ENCODE measurements at regions not wholly inside any gene's neighbourhood (a gene's known extent, or its start where the extent isn't known, plus 50 kb on each side); places are given as distances from the start of the nearest gene placed in this dataset.

DNA sequence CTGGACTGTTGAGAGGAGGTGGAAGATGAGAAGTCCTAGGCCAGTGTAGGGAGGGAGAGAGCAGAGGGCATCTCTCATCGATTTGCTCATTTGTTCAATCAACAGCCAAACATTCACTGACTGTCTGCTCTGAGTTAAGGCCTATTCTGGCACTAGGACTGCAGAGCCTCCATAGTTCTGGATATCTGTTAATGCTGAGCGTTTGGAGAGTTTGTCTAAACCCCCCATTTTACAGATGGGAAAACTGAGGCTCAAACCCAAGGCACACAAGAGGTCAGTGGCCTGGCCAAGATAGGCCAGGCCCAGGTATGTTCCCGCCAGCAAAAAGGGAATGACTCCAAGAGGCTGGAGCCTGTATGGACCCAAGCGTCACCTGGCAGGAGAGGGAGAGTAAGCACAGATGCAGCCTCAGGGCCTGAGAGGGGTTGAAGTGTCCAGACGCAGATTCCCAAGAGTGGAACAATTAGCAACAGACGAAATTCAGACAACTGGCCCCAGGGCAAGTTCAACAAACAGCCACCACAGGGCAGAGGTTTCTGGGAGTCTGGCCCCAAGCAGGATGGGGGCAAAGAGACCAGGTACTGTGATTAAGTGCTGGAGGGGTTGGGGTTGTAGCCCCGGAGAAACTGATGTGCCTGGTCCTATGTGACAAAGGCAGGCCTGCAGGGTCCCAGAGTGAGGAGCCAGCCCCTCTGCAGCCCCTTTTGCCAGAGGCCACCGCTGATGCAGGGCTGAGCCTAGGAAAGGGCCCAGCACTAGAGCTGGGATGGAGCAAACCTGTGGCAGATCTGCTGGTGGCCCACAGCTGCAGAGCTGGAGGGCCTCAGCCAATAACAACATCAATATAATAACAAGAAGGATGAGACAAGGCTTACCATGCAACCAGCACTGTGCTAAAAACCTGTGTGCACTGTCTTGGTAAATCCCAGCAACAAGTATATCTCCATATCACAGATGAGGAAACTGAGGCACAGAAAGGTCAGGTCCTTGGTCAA lies 245.1 kb upstream of the TLE3 start:
- H3K4me3 ChIP-seq (ENCODE audit: low read length): no peak overlapping the region
- TF ChIP-seq, protein P1, sequence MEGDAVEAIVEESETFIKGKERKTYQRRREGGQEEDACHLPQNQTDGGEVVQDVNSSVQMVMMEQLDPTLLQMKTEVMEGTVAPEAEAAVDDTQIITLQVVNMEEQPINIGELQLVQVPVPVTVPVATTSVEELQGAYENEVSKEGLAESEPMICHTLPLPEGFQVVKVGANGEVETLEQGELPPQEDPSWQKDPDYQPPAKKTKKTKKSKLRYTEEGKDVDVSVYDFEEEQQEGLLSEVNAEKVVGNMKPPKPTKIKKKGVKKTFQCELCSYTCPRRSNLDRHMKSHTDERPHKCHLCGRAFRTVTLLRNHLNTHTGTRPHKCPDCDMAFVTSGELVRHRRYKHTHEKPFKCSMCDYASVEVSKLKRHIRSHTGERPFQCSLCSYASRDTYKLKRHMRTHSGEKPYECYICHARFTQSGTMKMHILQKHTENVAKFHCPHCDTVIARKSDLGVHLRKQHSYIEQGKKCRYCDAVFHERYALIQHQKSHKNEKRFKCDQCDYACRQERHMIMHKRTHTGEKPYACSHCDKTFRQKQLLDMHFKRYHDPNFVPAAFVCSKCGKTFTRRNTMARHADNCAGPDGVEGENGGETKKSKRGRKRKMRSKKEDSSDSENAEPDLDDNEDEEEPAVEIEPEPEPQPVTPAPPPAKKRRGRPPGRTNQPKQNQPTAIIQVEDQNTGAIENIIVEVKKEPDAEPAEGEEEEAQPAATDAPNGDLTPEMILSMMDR (IDR thresholded peaks at IDR 0.05; ENCODE audit: insufficient read depth, low read depth, low read length, missing control alignments): no peak
- DNase-seq (ENCODE audit: low read depth): no peak

DNA sequence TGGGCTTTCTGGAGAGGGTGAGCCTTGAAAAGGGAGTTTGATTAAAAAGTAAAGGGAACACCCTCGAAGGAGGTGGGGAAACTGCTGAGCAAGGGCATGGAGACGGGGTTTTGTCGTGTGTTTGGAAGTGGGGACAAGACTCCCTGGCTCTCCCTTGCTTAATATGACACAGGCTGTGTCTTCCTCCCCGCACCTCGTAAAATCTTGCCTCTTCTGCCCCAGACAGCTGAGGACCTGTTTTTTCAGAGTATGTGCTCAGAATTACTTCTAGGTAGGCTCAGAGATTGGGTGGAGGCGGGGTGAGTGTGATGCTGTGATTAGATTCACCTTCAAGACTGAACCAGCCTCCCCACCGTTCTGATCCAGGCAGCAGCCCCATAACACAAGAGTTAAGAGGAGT lies 244.4 kb upstream of the TLE3 start:
- no peak for DNase-seq (ENCODE audit: low read depth)
- TF ChIP-seq, protein P1 (IDR thresholded peaks at IDR 0.05; ENCODE audit: insufficient read depth, low read depth, low read length, missing control alignments): no peak
- no peak overlapping the region for H3K4me3 ChIP-seq (ENCODE audit: low read length)

DNA sequence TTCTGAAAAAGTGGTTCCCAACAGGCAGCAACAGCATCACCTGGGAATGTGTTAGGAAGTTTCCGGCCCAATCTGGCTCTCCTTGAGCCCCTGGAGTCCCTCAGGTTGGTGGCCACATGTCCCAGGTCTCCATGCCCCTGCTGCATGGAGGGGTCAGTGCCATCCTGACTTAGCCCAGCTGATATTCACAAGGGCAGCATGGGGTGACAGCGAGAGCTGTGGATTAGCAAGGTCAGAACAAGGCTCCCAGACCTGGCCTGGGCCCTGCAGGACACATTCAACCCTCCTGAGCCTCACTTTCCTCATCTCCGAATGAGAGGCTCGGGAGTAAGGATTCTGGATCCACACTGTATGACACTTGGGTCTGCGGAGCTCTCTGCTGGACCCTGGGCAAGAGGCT lies 243.8 kb upstream of the TLE3 start:
- H3K4me3 ChIP-seq (ENCODE audit: low read length): no peak overlapping the region
- TF ChIP-seq, protein P1 (IDR thresholded peaks at IDR 0.05; ENCODE audit: insufficient read depth, low read depth, low read length, missing control alignments): no peak
- DNase-seq (ENCODE audit: low read depth): no peak

DNA sequence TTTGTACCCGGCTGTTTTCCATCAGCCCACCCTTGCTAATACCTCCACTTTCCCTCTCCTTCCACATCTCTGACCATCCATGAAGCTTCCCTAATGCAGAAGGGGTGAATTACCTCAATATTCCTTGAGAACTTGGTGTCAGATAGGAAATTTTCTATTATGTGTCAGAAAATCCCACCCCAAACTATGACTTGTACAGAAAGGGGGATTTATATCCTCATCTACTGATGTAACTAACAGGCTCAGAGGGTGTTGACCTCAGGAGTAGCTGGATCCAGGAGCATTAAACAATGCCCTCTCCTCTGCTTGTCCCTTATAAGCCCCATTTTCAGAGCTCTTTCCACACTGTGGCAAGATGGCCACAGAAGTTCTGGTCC lies 242.8 kb upstream of the TLE3 start:
- TF ChIP-seq, protein P1 (IDR thresholded peaks at IDR 0.05; ENCODE audit: insufficient read depth, low read depth, low read length, missing control alignments): no peak
- no peak for DNase-seq (ENCODE audit: low read depth)
- no peak overlapping the region for H3K4me3 ChIP-seq (ENCODE audit: low read length)

DNA sequence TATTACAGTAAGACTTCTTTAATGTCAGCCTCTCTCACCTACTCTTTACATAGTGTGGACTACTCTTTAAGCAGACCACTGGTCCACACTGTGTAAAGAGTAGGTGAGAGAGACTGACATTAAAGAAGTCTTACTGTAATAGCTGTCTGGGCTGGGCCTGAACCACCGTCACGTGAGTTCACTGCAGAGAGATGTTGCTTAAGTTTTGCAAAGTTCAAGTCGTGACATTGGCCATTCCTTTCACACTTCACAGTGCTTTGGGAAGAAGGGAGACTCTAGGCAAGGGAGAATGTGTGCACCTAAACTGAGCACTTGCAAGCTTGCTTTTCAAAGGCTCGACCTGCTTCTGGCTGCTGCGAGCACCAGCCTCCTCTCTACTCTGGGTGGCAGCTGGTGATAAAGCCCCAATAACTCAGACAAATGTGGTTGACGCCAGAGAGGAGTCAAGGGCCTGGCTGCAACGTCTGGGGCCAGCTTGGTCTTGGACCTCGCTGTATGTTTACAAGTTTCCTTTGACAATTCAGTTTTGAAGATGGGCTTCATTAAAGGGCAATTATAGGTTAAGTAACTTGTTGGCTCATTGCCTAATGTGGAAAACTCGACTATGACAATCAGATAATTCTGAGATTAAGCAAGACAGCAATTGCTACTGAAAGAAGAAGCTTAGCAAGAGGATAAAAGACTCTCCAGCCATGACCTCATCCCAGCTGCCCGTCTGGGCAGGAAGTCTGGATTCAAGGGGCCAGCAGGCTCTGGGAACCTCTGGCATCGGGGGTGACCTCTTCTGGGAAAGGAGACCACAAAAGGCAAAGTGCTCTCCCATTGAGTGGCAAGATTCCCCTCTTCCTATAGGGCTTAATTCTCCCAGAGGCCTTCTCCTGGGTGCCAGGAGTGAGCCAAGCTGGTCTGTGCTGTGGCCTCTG lies 242.1 kb upstream of the TLE3 start:
- no peak for DNase-seq (ENCODE audit: low read depth)
- no peak overlapping the region for H3K4me3 ChIP-seq (ENCODE audit: low read length)
- TF ChIP-seq, protein P1 (IDR thresholded peaks at IDR 0.05; ENCODE audit: insufficient read depth, low read depth, low read length, missing control alignments): no peak

DNA sequence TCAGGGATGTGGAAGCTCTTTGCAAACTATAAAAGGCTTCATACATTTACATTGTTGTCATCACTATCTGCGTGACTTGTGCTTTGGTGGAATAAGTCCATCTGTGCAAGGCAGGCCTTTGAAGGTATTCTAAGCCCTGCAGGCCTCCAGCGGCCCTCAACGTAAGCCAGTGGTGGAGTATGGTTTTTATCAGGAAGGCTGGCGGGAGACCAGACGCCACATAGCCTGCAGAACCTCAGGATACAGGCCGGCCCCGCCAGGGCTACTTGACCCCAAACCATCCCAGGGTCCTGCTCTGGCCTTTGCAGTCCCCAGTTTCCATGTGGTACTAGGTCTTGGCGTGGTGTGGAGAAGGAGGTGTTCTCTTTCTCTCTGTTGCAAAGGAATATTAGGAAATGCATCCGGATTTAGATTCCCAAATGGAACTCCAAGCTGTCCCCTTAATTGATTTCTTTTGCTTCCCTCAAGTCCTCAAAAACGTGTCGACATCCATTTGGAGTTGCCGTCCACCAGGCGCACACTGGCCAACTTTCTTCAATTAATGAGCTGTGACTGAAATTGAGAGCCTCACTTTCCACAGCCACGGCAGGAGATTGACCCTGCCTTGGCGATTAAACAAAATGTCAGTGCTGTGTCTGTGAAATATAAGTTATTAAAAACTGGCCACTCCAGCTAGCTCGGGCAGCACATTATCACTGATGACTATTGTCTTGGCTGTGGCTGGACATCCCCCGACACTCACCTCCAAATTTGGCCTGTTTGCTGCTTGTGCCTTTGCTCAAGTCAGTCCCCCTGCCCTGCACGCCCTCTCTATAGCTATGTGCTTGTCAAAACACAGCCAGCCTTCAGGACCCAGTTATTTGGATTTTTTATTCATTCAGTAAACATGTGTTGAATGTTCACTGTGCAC lies 239.8 kb upstream of the TLE3 start:
- no peak for DNase-seq (ENCODE audit: low read depth)

More for the DNA sequence above, 239.8 kb upstream of the TLE3 start:
- H3K4me3 ChIP-seq (ENCODE audit: low read length): no peak overlapping the region
- TF ChIP-seq, protein P1 (IDR thresholded peaks at IDR 0.05; ENCODE audit: insufficient read depth, low read depth, low read length, missing control alignments): no peak

All from epithelial cell of esophagus (primary cell).